Body of pancreas (tissue), 4 donors: ENCODE measurements at regions not wholly inside any gene's neighbourhood (a gene's known extent, or its start where the extent isn't known, plus 50 kb on each side); places are given as distances from the start of the nearest gene placed in this dataset.

Source experiments
- ATAC-seq: fragments of 150-250 bp; one replicate; pipeline ENCODE4 v1.9.1; 2016
- DNase-seq, 4 donors: peaks; one replicate each; pipeline ENCODE4 v3.0.0-alpha.2; 2019
- H3K27ac ChIP-seq, 4 donors: fragments of 200-600 bp; sonication (generic); 1 replicate in 3 of 4; 2 replicates in 1 of 4; pipeline versions ENCODE4 v1.5.1 to v1.6.1; 2016 to 2019; ENCODE audit warnings: mild to moderate bottlenecking in 1 of 4, mixed read lengths in 1 of 4, moderate library complexity in 1 of 4
- H3K27me3 ChIP-seq, 2 donors: fragments of 200-600 bp; sonication (generic); one replicate each; pipeline ENCODE4 v1.6.0; 2016; ENCODE audit warnings: mild to moderate bottlenecking in 1 of 2
- H3K36me3 ChIP-seq, 2 donors: fragments of 200-600 bp; sonication (generic); replicated peaks in 1 of 2; 2 replicates each; pipeline ENCODE4 v1.5.1; 2016; ENCODE audit warnings: low read depth in 2 of 2; ENCODE audit not compliant: insufficient read depth in 1 of 2
- H3K4me1 ChIP-seq: fragments of 200-600 bp; sonication (generic); one replicate; pipeline ENCODE4 v1.6.0; 2016
- H3K4me3 ChIP-seq, 2 donors: fragments of 200-600 bp; sonication (generic); 1 replicate in 1 of 2; 2 replicates in 1 of 2; pipeline ENCODE4 v1.5.1; 2016 to 2019
- H3K9me3 ChIP-seq, 3 donors: fragments of 200-600 bp; sonication (generic); 1 replicate in 2 of 3; 2 replicates in 1 of 3; pipeline ENCODE4 v1.5.1; 2016
- POLR2A ChIP-seq, 3 donors: fragments of 450-650 bp; IDR thresholded peaks; one replicate each; pipeline ENCODE4 v1.6.1; 2016; ENCODE audit warnings: antibody characterized with exemption in 3 of 3, mild to moderate bottlenecking in 2 of 3
- WGBS, 2 donors: methylation state at CpG; one replicate each; pipeline ENCODE4 v1.1.5; 2017; 5-methylcytosine and 5-hydroxymethylcytosine counted together
- intact Hi-C: fragments of 100-400 bp; cut with DNase I; formaldehyde crosslinking; loops from one replicate; pipeline ENCODE4 v1.15.1; 2023
- TF ChIP-seq, protein P1 (sequence below), 7 experiments: fragments of 450-650 bp in 4 of 7; fragments of 200-600 bp in 3 of 7; sonication (generic) in 3 of 7; IDR thresholded peaks; one replicate each; pipeline ENCODE4 v1.5.1; 2016 to 2019; ENCODE audit warnings: antibody characterized with exemption in 7 of 7

DNA sequence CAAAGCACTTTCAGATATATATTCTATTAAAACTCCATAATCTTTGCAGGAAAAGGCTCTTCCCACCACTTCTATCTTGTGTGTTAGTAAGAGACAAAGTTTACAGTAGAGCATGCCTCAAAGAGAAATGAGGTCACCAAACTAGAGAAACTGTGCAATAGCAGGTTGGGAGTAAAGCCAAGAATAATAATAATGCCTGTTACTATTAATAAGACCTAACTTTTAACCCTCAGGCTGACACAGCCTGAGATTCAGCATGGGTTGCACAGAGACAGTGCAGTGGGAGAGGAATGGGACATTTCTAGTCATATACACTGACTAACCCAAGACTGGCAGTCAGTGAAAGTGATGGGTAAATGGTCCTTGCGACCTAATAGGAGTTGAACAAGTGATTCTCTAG lies 320.2 kb upstream of the NFIA start:
- Histone ChIP-seq H3K27ac (no peak overlapping the region), H3K4me1 (no peaks in the 10 kb centered on the region), H3K4me3 (no peak overlapping the region), H3K27me3 (no peaks in the 10 kb centered on the region), H3K9me3 (no peaks in the 10 kb centered on the region), H3K36me3 (no peaks in the 10 kb centered on the region)
- intact Hi-C loops: no loop called here
- WGBS, 2 donors: 81 to 82% methylated on average over 1 of the region's 1 CpG
- no peak for ATAC-seq
- DNase-seq: no peak
- TF ChIP-seq, protein P1, sequence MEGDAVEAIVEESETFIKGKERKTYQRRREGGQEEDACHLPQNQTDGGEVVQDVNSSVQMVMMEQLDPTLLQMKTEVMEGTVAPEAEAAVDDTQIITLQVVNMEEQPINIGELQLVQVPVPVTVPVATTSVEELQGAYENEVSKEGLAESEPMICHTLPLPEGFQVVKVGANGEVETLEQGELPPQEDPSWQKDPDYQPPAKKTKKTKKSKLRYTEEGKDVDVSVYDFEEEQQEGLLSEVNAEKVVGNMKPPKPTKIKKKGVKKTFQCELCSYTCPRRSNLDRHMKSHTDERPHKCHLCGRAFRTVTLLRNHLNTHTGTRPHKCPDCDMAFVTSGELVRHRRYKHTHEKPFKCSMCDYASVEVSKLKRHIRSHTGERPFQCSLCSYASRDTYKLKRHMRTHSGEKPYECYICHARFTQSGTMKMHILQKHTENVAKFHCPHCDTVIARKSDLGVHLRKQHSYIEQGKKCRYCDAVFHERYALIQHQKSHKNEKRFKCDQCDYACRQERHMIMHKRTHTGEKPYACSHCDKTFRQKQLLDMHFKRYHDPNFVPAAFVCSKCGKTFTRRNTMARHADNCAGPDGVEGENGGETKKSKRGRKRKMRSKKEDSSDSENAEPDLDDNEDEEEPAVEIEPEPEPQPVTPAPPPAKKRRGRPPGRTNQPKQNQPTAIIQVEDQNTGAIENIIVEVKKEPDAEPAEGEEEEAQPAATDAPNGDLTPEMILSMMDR (IDR thresholded peaks at IDR 0.05): no peak
- no peak for TF ChIP-seq POLR2A (IDR thresholded peaks at IDR 0.05)

GRCh38 chr1:60759291-60759690 lies 323.1 kb upstream of the NFIA start:
- 78 to 85% methylated on average over 3 of the region's 3 CpGs for WGBS, 2 donors
- DNase-seq (peak in 1 of 4 donors; percentile 2), ATAC-seq (no peak)
- TF ChIP-seq POLR2A (IDR thresholded peaks at IDR 0.05): no peak
- TF ChIP-seq, protein P1 (IDR thresholded peaks at IDR 0.05): no peak
- no peaks in the 10 kb centered on the region for H3K36me3 ChIP-seq
- H3K27me3 ChIP-seq: no peaks in the 10 kb centered on the region
- no peaks in the 10 kb centered on the region for H3K9me3 ChIP-seq
- H3K4me1 ChIP-seq: no peaks in the 10 kb centered on the region
- intact Hi-C loops: no loop called here
- no peak overlapping the region for H3K27ac ChIP-seq
- H3K4me3 ChIP-seq: no peak overlapping the region

GRCh38 chr1:60757485-60757884 lies 324.9 kb upstream of the NFIA start:
- intact Hi-C loops: no loop called here

DNA sequence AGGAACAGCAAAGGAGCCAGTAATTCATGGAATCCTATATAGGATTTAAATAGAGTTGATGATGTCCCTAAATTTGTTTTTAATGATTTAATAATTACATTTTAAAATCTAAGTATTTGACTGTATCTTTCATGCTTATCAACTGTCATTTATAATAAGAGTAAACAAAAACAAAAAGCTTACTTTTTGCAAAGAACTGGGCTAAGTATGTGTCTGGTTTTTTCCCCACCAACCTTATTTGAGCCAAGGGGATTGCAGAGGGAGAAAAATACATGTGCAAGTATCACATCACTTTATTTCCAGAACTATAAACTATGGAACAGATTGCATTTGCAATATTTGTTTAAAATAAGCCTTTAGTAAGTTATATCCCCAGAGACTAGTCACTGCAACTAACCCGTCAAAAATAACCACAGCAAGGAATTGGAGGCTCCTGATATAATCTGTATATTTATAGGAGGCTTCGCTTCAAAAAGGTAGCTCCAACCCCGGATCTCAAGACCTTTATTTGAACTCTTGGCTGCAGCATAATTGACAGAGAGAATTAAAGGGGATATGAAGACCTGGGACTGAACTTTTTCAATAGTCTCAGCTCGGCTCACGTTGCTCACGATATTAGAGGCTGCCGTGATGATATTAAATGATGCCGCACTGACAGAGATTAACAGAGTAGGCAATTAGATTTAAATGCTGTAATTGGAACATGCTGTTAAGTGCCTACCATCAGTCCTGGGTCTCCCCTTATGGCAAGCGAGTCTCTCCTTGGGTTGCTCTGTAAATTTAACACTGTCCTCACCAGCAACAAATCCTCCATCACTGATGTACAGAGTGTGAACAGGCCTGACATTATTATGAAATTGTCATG lies 329.1 kb upstream of the NFIA start:
- ATAC-seq (no peak), DNase-seq (no peak)
- TF ChIP-seq, protein P1 (IDR thresholded peaks at IDR 0.05): no peak
- TF ChIP-seq POLR2A (IDR thresholded peaks at IDR 0.05): no peak
- intact Hi-C loops: no loop called here
- Histone ChIP-seq H3K4me3 (no peak overlapping the region), H3K27me3 (no peaks in the 10 kb centered on the region), H3K36me3 (no peaks in the 10 kb centered on the region), H3K9me3 (no peaks in the 10 kb centered on the region), H3K27ac (no peak overlapping the region), H3K4me1 (no peaks in the 10 kb centered on the region)
- WGBS, 2 donors: 81 to 83% methylated on average over 9 of the region's 9 CpGs

More at GRCh38 chr1:60757485-60757884, 324.9 kb upstream of the NFIA start:
- DNase-seq (no peak), ATAC-seq (no peak)
- Histone ChIP-seq H3K36me3 (no peaks in the 10 kb centered on the region), H3K9me3 (no peaks in the 10 kb centered on the region), H3K27me3 (no peaks in the 10 kb centered on the region), H3K27ac (no peak overlapping the region), H3K4me3 (no peak overlapping the region), H3K4me1 (no peaks in the 10 kb centered on the region)
- TF ChIP-seq, protein P1 (IDR thresholded peaks at IDR 0.05): no peak
- TF ChIP-seq POLR2A (IDR thresholded peaks at IDR 0.05): no peak
- WGBS, 2 donors: 56 to 83% methylated on average over 3 of the region's 3 CpGs

DNA sequence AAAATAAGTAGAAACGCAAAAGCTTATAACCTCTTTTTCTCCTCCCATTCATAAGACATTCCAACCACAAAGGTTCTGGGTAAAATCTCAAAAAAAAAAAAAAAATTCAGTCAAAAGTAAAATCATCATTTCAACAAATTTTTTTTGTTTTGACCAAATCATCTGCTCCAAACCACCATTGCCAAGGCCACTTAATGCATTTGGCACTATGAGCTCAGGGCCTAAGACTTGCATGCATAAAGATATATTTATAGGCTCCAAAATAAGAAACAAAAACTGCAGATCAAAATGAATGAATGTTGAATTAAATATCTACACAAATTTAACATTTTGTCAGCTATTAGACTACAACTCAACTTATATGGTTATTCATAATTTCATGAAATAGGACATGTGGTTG lies 331.1 kb upstream of the NFIA start:
- ATAC-seq (no peak), DNase-seq (no peak)
- H3K4me1 ChIP-seq: no peaks in the 10 kb centered on the region
- intact Hi-C loops: no loop called here
- H3K27me3 ChIP-seq: no peaks in the 10 kb centered on the region
- TF ChIP-seq, protein P1 (IDR thresholded peaks at IDR 0.05): no peak
- TF ChIP-seq POLR2A (IDR thresholded peaks at IDR 0.05): no peak
- 85 to 88% methylated on average over 1 of the region's 1 CpG for WGBS, 2 donors
- H3K4me3 ChIP-seq: no peak overlapping the region
- H3K27ac ChIP-seq: no peak overlapping the region
- H3K36me3 ChIP-seq: no peaks in the 10 kb centered on the region
- H3K9me3 ChIP-seq: no peaks in the 10 kb centered on the region
